K562 (cell line): ENCODE measurements at regions not wholly inside any gene's neighbourhood (a gene's known extent, or its start where the extent isn't known, plus 50 kb on each side); places are given as distances from the start of the nearest gene placed in this dataset.

ENCODE experiments used
- ATAC-seq: fragments of 200-7000 bp; cut with Tn5 transposase; 3 replicates; pipeline ENCODE4 v1.9.1; 2020; ENCODE audit warnings: moderate library complexity
- BruUV-seq: library from RNA; stranded (reverse); fragments of 400-500 nt; replicated peaks from 2 replicates; lab custom pipeline; 2021; lab: Mats Ljungman, UMichigan
- CTCF ChIA-PET: fragments of 300-600 bp; formaldehyde crosslinking; extraction: SDS; loops from one replicate; lab custom pipeline; 2021; ENCODE audit warnings: low intra/inter-chr PET ratio; lab: Yijun Ruan, JAX
- POLR2A ChIA-PET: fragments of 300-600, 350-650 bp; sonication (Branson Sonifier 250); formaldehyde crosslinking; extraction: SDS; loops from one replicate; lab custom pipeline; 2021; ENCODE audit warnings: antibody characterized with exemption, inconsistent platforms; lab: Yijun Ruan, JAX
- DNase-seq, 4 experiments: peaks; one replicate each; pipeline versions ENCODE4 v3.0.0 to v3.0.0-alpha.2; 2011 to 2018; ENCODE audit warnings: low spot score in 3 of 4, mixed read lengths in 3 of 4; ENCODE audit errors: extremely low read depth in 1 of 4
- FAIRE-seq: peaks from 2 replicates; lab custom pipeline; 2011; peaks lifted over from hg19 to GRCh38; lab: Jason Lieb, UNC
- H2AFZ ChIP-seq: 2 replicates; pipeline ENCODE4 v1.6.0; 2011; ENCODE audit warnings: low read depth, low read length, control low read depth, inconsistent platforms
- H3K27ac ChIP-seq: fragments of 200-600 bp; 3 replicates; pipeline ENCODE4 v1.8.0; 2011; ENCODE audit warnings: low read depth, mild to moderate bottlenecking, control low read depth, inconsistent platforms, low read length, moderate library complexity, mixed read lengths; ENCODE audit errors: extremely low read depth
- H3K27me3 ChIP-seq, 2 experiments: fragments of 300-600 bp in 1 of 2; 2 replicates in 1 of 2; 3 replicates in 1 of 2; pipeline versions ENCODE4 v1.6.0 to v1.8.0; 2011; ENCODE audit warnings: inconsistent platforms in 2 of 2, low read length in 2 of 2, mild to moderate bottlenecking in 1 of 2, mixed read lengths in 1 of 2, moderate library complexity in 1 of 2; ENCODE audit not compliant: control insufficient read depth in 2 of 2, insufficient read depth in 2 of 2
- H3K36me3 ChIP-seq: fragments of 300-600 bp; 3 replicates; pipeline ENCODE4 v1.8.0; 2011; ENCODE audit warnings: mild to moderate bottlenecking, low read length, inconsistent platforms; ENCODE audit not compliant: control insufficient read depth, insufficient read depth
- H3K4me1 ChIP-seq, 2 experiments: fragments of 200-600 bp in 1 of 2; replicated peaks in 1 of 2; 2 replicates in 1 of 2; 3 replicates in 1 of 2; pipeline versions ENCODE4 v1.5.1 to v1.8.0; 2011; ENCODE audit warnings: inconsistent platforms in 2 of 2, low read length in 2 of 2, mild to moderate bottlenecking in 1 of 2, mixed read lengths in 1 of 2, moderate library complexity in 1 of 2; ENCODE audit not compliant: control insufficient read depth in 2 of 2, insufficient read depth in 2 of 2
- H3K4me2 ChIP-seq: 2 replicates; pipeline ENCODE4 v1.6.1; 2011; ENCODE audit warnings: low read length, control low read depth, inconsistent platforms, mixed read lengths; ENCODE audit not compliant: insufficient read depth
- H3K4me3 ChIP-seq: fragments of 200-600 bp; sonication (generic), shearing (Covaris generic); 2 replicates; pipeline ENCODE4 v1.5.1; 2016; ENCODE audit warnings: control low read depth, inconsistent platforms
- H3K79me2 ChIP-seq: fragments of 200-600 bp; 3 replicates; pipeline ENCODE4 v1.8.0; 2011; ENCODE audit warnings: low read length, inconsistent platforms; ENCODE audit not compliant: control insufficient read depth, insufficient read depth
- H3K9ac ChIP-seq, 2 experiments: 2 replicates each; pipeline versions ENCODE4 v1.6.0 to v1.6.1; 2011; ENCODE audit warnings: low read depth in 2 of 2, low read length in 2 of 2, control low read depth in 1 of 2, inconsistent platforms in 1 of 2, mild to moderate bottlenecking in 1 of 2, mixed read lengths in 1 of 2; ENCODE audit not compliant: insufficient read depth in 1 of 2
- H3K9me1 ChIP-seq: one replicate; pipeline ENCODE4 v1.6.0; 2011; ENCODE audit warnings: inconsistent platforms, mild to moderate bottlenecking, low read length, moderate library complexity; ENCODE audit not compliant: control insufficient read depth, insufficient read depth
- H3K9me3 ChIP-seq: replicated peaks from 2 replicates; pipeline ENCODE4 v1.5.1; 2011; ENCODE audit warnings: low read depth, low read length, inconsistent platforms; ENCODE audit not compliant: control insufficient read depth, insufficient read depth
- H4K20me1 ChIP-seq: replicated peaks from 2 replicates; pipeline ENCODE4 v1.6.1; 2011; ENCODE audit warnings: low read length, inconsistent platforms, mixed read lengths; ENCODE audit not compliant: control insufficient read depth, insufficient read depth
- GMEB1 ChIP-seq: fragments of 250-450 bp; sonication (Bioruptor Pico); IDR thresholded peaks from 2 replicates; pipeline ENCODE4 v1.4.0; 2020; ENCODE audit warnings: mild to moderate bottlenecking
- HDAC8 ChIP-seq: fragments of 450-650 bp; IDR thresholded peaks from 2 replicates; pipeline ENCODE4 v1.6.1; 2016; ENCODE audit warnings: mild to moderate bottlenecking, missing genetic modification characterization, moderate library complexity, missing compliant biosample characterization
- PCBP1 ChIP-seq: fragments of 200-400 bp; formaldehyde crosslinking; IDR thresholded peaks from 2 replicates; pipeline ENCODE4 v1.6.1; 2018; ENCODE audit warnings: mild to moderate bottlenecking, low read depth, low read length; ENCODE audit not compliant: poor library complexity, severe bottlenecking
- SNIP1 ChIP-seq: fragments of 450-650 bp; IDR thresholded peaks from 2 replicates; pipeline ENCODE4 v1.7.1; 2017; ENCODE audit warnings: low read depth, mild to moderate bottlenecking
- SOX6 ChIP-seq: fragments of 450-650 bp; IDR thresholded peaks from 2 replicates; pipeline ENCODE4 v1.6.1; 2014; ENCODE audit warnings: mild to moderate bottlenecking
- ZNF282 ChIP-seq: sonication (generic); formaldehyde crosslinking; IDR thresholded peaks from 2 replicates; pipeline ENCODE4 v1.8.1; 2023; ENCODE audit warnings: missing genetic modification reagents
- WGBS: fragments of 100-300 bp; shearing (Covaris generic); methylation state at CpG from one replicate; pipeline ENCODE4 v1.1.6; 2016; ENCODE audit warnings: low coverage, mixed read lengths; ENCODE audit not compliant: insufficient coverage; ENCODE audit errors: missing lambda C conversion rate; 5-methylcytosine and 5-hydroxymethylcytosine counted together
- in situ Hi-C: fragments of 300-500 bp; cut with MboI; formaldehyde crosslinking; loops from 4 replicates; pipeline ENCODE4 v1.15.0; 2018; ENCODE audit warnings: inconsistent platforms, mixed read lengths
- intact Hi-C: fragments of 100-400 bp; cut with micrococcal nuclease; formaldehyde crosslinking; loops from 2 replicates; pipeline ENCODE4 v1.14.2; 2022

- FAIRE-seq: no peak
- ChIA-PET CTCF (no interaction called here), POLR2A (no interaction called here)
- Histone ChIP-seq H3K4me1 (no peaks in the 10 kb centered on the region), H3K9me3 (no peaks in the 10 kb centered on the region), H3K27me3 (no peaks in the 10 kb centered on the region), H2AFZ (no peak overlapping the region), H3K4me3 (no peak overlapping the region), H3K9me1 (no peaks in the 10 kb centered on the region), H3K4me2 (no peak overlapping the region), H3K79me2 (no peaks in the 10 kb centered on the region), H4K20me1 (no peaks in the 10 kb centered on the region), H3K9ac (no peak overlapping the region), H3K36me3 (no peaks in the 10 kb centered on the region), H3K27ac (no peak overlapping the region)
- no TSS peak for BruUV-seq
- ATAC-seq: no peak
- intact Hi-C loops (no loop called here), in situ Hi-C loops (no loop called here)
- 0% methylated on average over 1 of the region's 1 CpG for WGBS
- no peak for DNase-seq
- no peak for TF ChIP-seq HDAC8 (tag)
- no peak for TF ChIP-seq SNIP1
- no peak for TF ChIP-seq PCBP1
- TF ChIP-seq ZNF282: no peak
- no peak for TF ChIP-seq GMEB1 (CRISPR knock-in tag)
- TF ChIP-seq SOX6: no peak
These were observed 476.3 kb downstream of the SOX11 start for GRCh38 chr2:6168485-6168884.
